Naive thymus-derived CD4-positive, alpha-beta T cell (primary cell): ENCODE measurements at regions not wholly inside any gene's neighbourhood (a gene's known extent, or its start where the extent isn't known, plus 50 kb on each side); places are given as distances from the start of the nearest gene placed in this dataset.

ENCODE experiments used
- ATAC-seq: fragments of 150-1000 bp; cut with Tn5 transposase; 2 replicates; pipeline ENCODE4 v1.10.0; 2021; ENCODE audit warnings: mild to moderate bottlenecking, moderate library complexity
- CTCF ChIA-PET: fragments of 350-600 bp; sonication (Branson Sonifier 250); formaldehyde crosslinking; loops from one replicate; lab custom pipeline; 2021; ENCODE audit warnings: antibody characterized with exemption; lab: Charles Lee
- POLR2A ChIA-PET: fragments of 350-600 bp; sonication (Branson Sonifier 250); formaldehyde crosslinking; loops from one replicate; lab custom pipeline; 2021; ENCODE audit warnings: antibody characterized with exemption, inconsistent platforms; lab: Charles Lee
- DNase-seq, 9 donors: peaks; one replicate each; pipeline versions ENCODE4 v3.0.0 to v3.0.0-alpha.2; 2020 to 2022; ENCODE audit warnings: mixed read lengths in 1 of 9
- H3K27ac ChIP-seq: one replicate; pipeline ENCODE4 v1.7.0; 2013; ENCODE audit warnings: mild to moderate bottlenecking, low read depth, low read length, moderate library complexity
- H3K27me3 ChIP-seq, 2 donors: one replicate each; pipeline ENCODE4 v1.7.0; 2013; ENCODE audit warnings: low read length in 2 of 2, mild to moderate bottlenecking in 2 of 2, moderate library complexity in 2 of 2; ENCODE audit not compliant: control insufficient read depth in 2 of 2, insufficient read depth in 2 of 2
- H3K36me3 ChIP-seq, 3 experiments: 1 replicate in 2 of 3; 2 replicates in 1 of 3; pipeline ENCODE4 v1.7.0; 2013; ENCODE audit warnings: low read length in 3 of 3, mild to moderate bottlenecking in 3 of 3, moderate library complexity in 1 of 3; ENCODE audit not compliant: insufficient read depth in 3 of 3, control insufficient read depth in 2 of 3
- H3K4me1 ChIP-seq, 2 donors: one replicate each; pipeline ENCODE4 v1.7.0; 2013; ENCODE audit warnings: low read length in 2 of 2, mild to moderate bottlenecking in 2 of 2, moderate library complexity in 1 of 2; ENCODE audit not compliant: control insufficient read depth in 2 of 2, insufficient read depth in 2 of 2
- H3K4me3 ChIP-seq: 2 replicates; pipeline ENCODE4 v1.7.0; 2013; ENCODE audit warnings: mild to moderate bottlenecking, low read length
- H3K9me3 ChIP-seq, 3 experiments: 1 replicate in 2 of 3; 2 replicates in 1 of 3; pipeline ENCODE4 v1.7.0; 2013; ENCODE audit warnings: low read length in 3 of 3; ENCODE audit not compliant: control insufficient read depth in 2 of 3
- H3K27ac Mint-ChIP-seq, 9 donors: one replicate each; pipeline ENCODE4 v1.8.0; 2020 to 2022; ENCODE audit warnings: mixed read lengths in 9 of 9, mild to moderate bottlenecking in 8 of 9, moderate library complexity in 5 of 9, inconsistent platforms in 2 of 9
- H3K27me3 Mint-ChIP-seq, 5 donors: one replicate each; pipeline ENCODE4 v1.8.0; 2021 to 2022; ENCODE audit warnings: mixed read lengths in 5 of 5, mild to moderate bottlenecking in 1 of 5
- H3K36me3 Mint-ChIP-seq, 5 donors: one replicate each; pipeline ENCODE4 v1.8.0; 2020 to 2022; ENCODE audit warnings: mixed read lengths in 5 of 5, mild to moderate bottlenecking in 3 of 5, inconsistent platforms in 1 of 5
- H3K4me1 Mint-ChIP-seq, 7 donors: one replicate each; pipeline ENCODE4 v1.8.0; 2020 to 2022; ENCODE audit warnings: mixed read lengths in 7 of 7, mild to moderate bottlenecking in 3 of 7, inconsistent platforms in 1 of 7
- H3K4me3 Mint-ChIP-seq, 10 donors: one replicate each; pipeline ENCODE4 v1.8.0; 2020 to 2022; ENCODE audit warnings: mild to moderate bottlenecking in 10 of 10, mixed read lengths in 10 of 10, moderate library complexity in 6 of 10, inconsistent platforms in 2 of 10
- H3K9me3 Mint-ChIP-seq, 11 donors: one replicate each; pipeline ENCODE4 v1.8.0; 2020 to 2022; ENCODE audit warnings: mixed read lengths in 11 of 11, mild to moderate bottlenecking in 4 of 11, inconsistent platforms in 1 of 11, moderate library complexity in 1 of 11
- intact Hi-C, 2 donors: fragments of 100-400 bp; cut with micrococcal nuclease; formaldehyde crosslinking; loops; one replicate each; pipeline ENCODE4 v1.15.1; 2023

- no peaks in the 10 kb centered on the region for H3K4me1 ChIP-seq
- intact Hi-C loops: no loop called here
- no peaks in the 10 kb centered on the region for H3K36me3 Mint-ChIP-seq
Observed at GRCh38 chr3:28590860-28591259, 242.2 kb upstream of the AZI2 start.

DNA sequence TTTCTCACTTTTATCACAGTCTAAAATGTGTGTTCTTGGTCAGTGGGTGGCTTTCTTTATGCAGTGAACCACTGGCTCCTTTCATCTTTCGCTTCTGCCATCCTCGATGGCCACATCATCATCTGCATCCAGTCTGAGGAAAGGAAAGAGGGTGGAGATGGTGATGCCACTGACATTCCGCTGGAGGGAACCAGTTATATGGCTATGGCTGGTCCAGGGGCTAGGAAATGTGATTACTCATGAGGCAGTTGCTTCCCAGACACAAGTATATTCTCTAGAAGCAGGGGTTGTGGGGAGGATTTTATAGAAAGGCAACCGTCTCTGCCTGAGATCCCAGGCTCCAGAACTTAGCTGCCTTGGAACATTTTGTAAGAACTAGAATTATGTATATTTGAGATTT is 246.7 kb upstream of the AZI2 start:
- DNase-seq (no peak), ATAC-seq (no peak)
- no peaks in the 10 kb centered on the region for H3K36me3 Mint-ChIP-seq
- intact Hi-C loops: no loop called here
- POLR2A ChIA-PET: no interaction called here
- no peak overlapping the region for H3K27ac ChIP-seq
- no peak overlapping the region for H3K4me3 Mint-ChIP-seq
- no peak overlapping the region for H3K4me3 ChIP-seq
- no peaks in the 10 kb centered on the region for H3K27me3 ChIP-seq
- CTCF ChIA-PET: no interaction called here
- no peaks in the 10 kb centered on the region for H3K9me3 ChIP-seq
- H3K4me1 Mint-ChIP-seq: no peaks in the 10 kb centered on the region
- H3K27me3 Mint-ChIP-seq: peaks cover 0 to 10% (median 4%) of the 10 kb centered on the region in 5 donors
- peaks cover 0 to 5% (median 0%) of the 10 kb centered on the region in 11 donors for H3K9me3 Mint-ChIP-seq
- no peaks in the 10 kb centered on the region for H3K36me3 ChIP-seq
- no peaks in the 10 kb centered on the region for H3K4me1 ChIP-seq
- H3K27ac Mint-ChIP-seq: no peak overlapping the region

More at GRCh38 chr3:28590860-28591259, 242.2 kb upstream of the AZI2 start:
- CTCF ChIA-PET: no interaction called here
- Histone ChIP-seq H3K27ac (no peak overlapping the region), H3K27me3 (no peaks in the 10 kb centered on the region), H3K4me3 (no peak overlapping the region), H3K36me3 (no peaks in the 10 kb centered on the region), H3K9me3 (no peaks in the 10 kb centered on the region)
- Mint-ChIP-seq H3K4me1 (no peaks in the 10 kb centered on the region), H3K4me3 (no peak overlapping the region), H3K27ac (no peak overlapping the region), H3K9me3 (no peaks in the 10 kb centered on the region), H3K27me3 (peaks cover 0 to 10% (median 4%) of the 10 kb centered on the region in 5 donors)
- ATAC-seq (no peak), DNase-seq (no peak)
- POLR2A ChIA-PET: no interaction called here

DNA sequence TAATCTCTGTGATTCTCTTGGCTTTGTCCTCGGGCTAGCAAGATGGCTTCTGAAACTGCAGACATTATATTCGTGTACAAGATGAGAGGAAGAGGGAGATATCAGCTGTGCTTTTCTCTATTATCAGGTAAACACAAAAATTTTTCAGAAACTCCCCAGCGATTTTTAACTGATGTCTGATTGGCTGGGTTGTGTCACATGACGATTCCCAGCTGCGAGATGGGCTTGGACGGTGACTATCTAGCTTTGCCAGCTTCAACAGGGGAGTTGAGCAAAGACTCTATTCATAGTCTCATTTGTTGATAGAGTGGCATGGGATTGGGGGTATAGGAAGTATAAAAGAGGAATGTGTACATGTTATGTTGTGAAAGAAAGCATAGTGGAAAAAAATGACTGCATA is 248.8 kb upstream of the AZI2 start:
- Mint-ChIP-seq H3K27ac (no peak overlapping the region), H3K36me3 (no peaks in the 10 kb centered on the region), H3K27me3 (peaks cover 0 to 18% (median 4%) of the 10 kb centered on the region in 5 donors), H3K4me1 (no peaks in the 10 kb centered on the region), H3K9me3 (peaks cover 0 to 5% (median 0%) of the 10 kb centered on the region in 11 donors), H3K4me3 (no peak overlapping the region)
- no peaks in the 10 kb centered on the region for H3K4me1 ChIP-seq
- POLR2A ChIA-PET: no interaction called here
- H3K9me3 ChIP-seq: no peaks in the 10 kb centered on the region
- H3K27me3 ChIP-seq: no peaks in the 10 kb centered on the region
- no peak for ATAC-seq
- H3K36me3 ChIP-seq: no peaks in the 10 kb centered on the region
- CTCF ChIA-PET: no interaction called here
- no peak for DNase-seq
- intact Hi-C loops: no loop called here
- no peak overlapping the region for H3K4me3 ChIP-seq
- no peak overlapping the region for H3K27ac ChIP-seq

DNA sequence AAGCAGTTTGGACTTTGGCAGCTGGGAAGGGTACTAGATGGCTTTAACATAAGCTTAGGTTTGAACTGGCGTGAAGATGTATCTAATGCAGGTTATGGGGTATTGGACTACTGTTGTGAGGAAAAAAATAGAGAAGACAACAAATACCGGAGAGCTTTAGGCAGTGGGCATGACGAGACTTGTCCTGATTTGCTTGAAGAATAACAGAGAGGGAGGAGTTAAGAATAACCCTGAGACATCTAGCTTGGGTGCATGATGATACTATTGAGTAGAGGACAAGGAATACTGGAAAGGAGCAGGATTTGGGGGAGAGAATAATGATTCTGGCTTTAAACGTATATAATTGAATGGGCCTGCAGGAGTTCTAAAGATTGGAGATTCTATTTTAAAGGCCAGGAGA is 249.5 kb upstream of the AZI2 start:
- CTCF ChIA-PET: no interaction called here
- Mint-ChIP-seq H3K9me3 (peaks cover 0 to 5% (median 0%) of the 10 kb centered on the region in 11 donors), H3K4me3 (no peak overlapping the region), H3K36me3 (no peaks in the 10 kb centered on the region), H3K4me1 (no peaks in the 10 kb centered on the region), H3K27me3 (peaks cover 0 to 18% (median 4%) of the 10 kb centered on the region in 5 donors), H3K27ac (no peak overlapping the region)
- DNase-seq: no peak
- no peak for ATAC-seq
- Histone ChIP-seq H3K9me3 (no peaks in the 10 kb centered on the region), H3K27ac (no peak overlapping the region), H3K27me3 (no peaks in the 10 kb centered on the region), H3K4me1 (no peaks in the 10 kb centered on the region), H3K36me3 (no peaks in the 10 kb centered on the region), H3K4me3 (no peak overlapping the region)
- intact Hi-C loops: no loop called here
- POLR2A ChIA-PET: no interaction called here

DNA sequence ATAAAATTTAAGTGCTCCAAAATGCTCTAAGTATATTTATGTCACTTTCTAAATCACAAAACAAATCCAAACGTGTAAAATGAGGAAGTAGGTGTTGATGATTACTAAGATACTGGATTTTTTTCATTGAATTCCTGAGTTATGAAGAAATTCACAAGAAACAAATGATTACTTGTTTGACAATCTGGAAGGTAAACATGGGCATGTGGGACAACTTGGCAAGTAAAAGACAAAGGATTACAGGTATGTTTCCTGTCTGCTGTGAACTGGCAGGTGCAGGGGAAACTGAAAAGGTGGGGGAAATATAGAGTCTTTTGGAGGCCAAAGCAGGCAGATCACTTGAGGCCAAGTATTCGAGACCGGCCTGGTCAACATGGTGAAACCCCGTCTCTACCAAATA is 252.7 kb upstream of the AZI2 start:
- H3K27me3 ChIP-seq: no peaks in the 10 kb centered on the region
- H3K9me3 Mint-ChIP-seq: peaks cover 0 to 5% (median 0%) of the 10 kb centered on the region in 11 donors
- peaks cover 0 to 15% (median 0%) of the 10 kb centered on the region in 5 donors for H3K27me3 Mint-ChIP-seq
- H3K9me3 ChIP-seq: no peaks in the 10 kb centered on the region
- CTCF ChIA-PET: no interaction called here
- ATAC-seq (no peak), DNase-seq (no peak)
- no peak overlapping the region for H3K27ac Mint-ChIP-seq
- H3K36me3 ChIP-seq: no peaks in the 10 kb centered on the region
- no peaks in the 10 kb centered on the region for H3K36me3 Mint-ChIP-seq
- no peak overlapping the region for H3K4me3 Mint-ChIP-seq
- intact Hi-C loops: no loop called here
- no peaks in the 10 kb centered on the region for H3K4me1 Mint-ChIP-seq
- POLR2A ChIA-PET: no interaction called here
- no peak overlapping the region for H3K4me3 ChIP-seq
- no peaks in the 10 kb centered on the region for H3K4me1 ChIP-seq
- no peak overlapping the region for H3K27ac ChIP-seq

DNA sequence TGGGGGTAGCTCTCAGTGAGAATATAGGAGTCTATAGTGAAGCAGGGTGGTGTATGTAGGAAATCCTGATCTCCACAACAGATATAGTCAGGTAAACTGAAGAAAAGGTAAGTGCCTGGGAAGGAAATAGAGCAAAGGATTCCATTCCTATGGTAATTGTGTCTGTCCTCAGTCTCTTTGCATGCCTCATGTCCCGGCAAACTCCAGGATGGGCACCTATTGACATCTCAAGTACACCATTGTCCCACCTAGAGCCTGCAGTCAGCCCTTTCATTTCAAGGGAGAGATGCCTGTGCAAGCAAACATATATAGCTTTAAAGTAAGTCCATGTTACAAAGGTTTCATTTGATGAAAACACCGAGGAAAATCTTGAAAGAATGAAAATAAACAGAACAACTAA is 257.7 kb upstream of the AZI2 start:
- H3K4me1 ChIP-seq: no peaks in the 10 kb centered on the region
- POLR2A ChIA-PET: no interaction called here

GRCh38 chr3:28612232-28612631 is 263.6 kb upstream of the AZI2 start:
- Histone ChIP-seq H3K27ac (no peak overlapping the region), H3K4me3 (no peak overlapping the region), H3K9me3 (no peaks in the 10 kb centered on the region), H3K36me3 (no peaks in the 10 kb centered on the region), H3K27me3 (no peaks in the 10 kb centered on the region), H3K4me1 (no peaks in the 10 kb centered on the region)
- intact Hi-C loops: no loop called here
- ChIA-PET CTCF (no interaction called here), POLR2A (no interaction called here)
- Mint-ChIP-seq H3K4me1 (no peaks in the 10 kb centered on the region), H3K36me3 (no peaks in the 10 kb centered on the region), H3K27ac (no peak overlapping the region), H3K27me3 (no peaks in the 10 kb centered on the region), H3K4me3 (no peak overlapping the region), H3K9me3 (peaks cover 0 to 6% (median 0%) of the 10 kb centered on the region in 11 donors)
- no peak for DNase-seq
- ATAC-seq: no peak

More for the DNA sequence above, 257.7 kb upstream of the AZI2 start:
- DNase-seq: no peak
- Histone ChIP-seq H3K9me3 (no peaks in the 10 kb centered on the region), H3K36me3 (no peaks in the 10 kb centered on the region), H3K4me3 (no peak overlapping the region), H3K27me3 (no peaks in the 10 kb centered on the region), H3K27ac (no peak overlapping the region)
- intact Hi-C loops: no loop called here
- H3K36me3 Mint-ChIP-seq: no peaks in the 10 kb centered on the region
- H3K27ac Mint-ChIP-seq: no peak overlapping the region
- no peaks in the 10 kb centered on the region for H3K4me1 Mint-ChIP-seq
- CTCF ChIA-PET: interaction anchor here (0.6 kb wide), 1 partner anchor 58 kb away, joined by 3 read pairs; no protein-coding TSS in a partner anchor
- H3K4me3 Mint-ChIP-seq: no peak overlapping the region
- H3K27me3 Mint-ChIP-seq: peaks cover 0 to 8% (median 0%) of the 10 kb centered on the region in 5 donors
- H3K9me3 Mint-ChIP-seq: peaks cover 0 to 3% (median 0%) of the 10 kb centered on the region in 11 donors
- ATAC-seq: no peak
